ENCODE measurements at regions not wholly inside any gene's neighbourhood (a gene's known extent, or its start where the extent isn't known, plus 50 kb on each side); places are given as distances from the start of the nearest gene placed in this dataset.

GRCh38 chr9:81305561-81306182 is 383.7 kb downstream of the TLE1 start:
- H3K27me3 Mint-ChIP-seq = no peaks in the 10 kb centered on the region
- DNase-seq = no peak
- peaks cover 2 to 15% of the 10 kb centered on the region in 2 donors for H3K4me1 Mint-ChIP-seq
- no peak overlapping the region for H3K4me3 Mint-ChIP-seq
- ATAC-seq (replicated peaks) = no peak
- peaks cover 0 to 5% of the 10 kb centered on the region in 2 donors for H3K9me3 Mint-ChIP-seq
- no peak overlapping the region for H3K27ac Mint-ChIP-seq
- H3K36me3 Mint-ChIP-seq = no peaks in the 10 kb centered on the region

GRCh38 chr9:81303658-81304057 is 385.7 kb downstream of the TLE1 start:
- H3K9me3 Mint-ChIP-seq = peaks cover 0 to 6% of the 10 kb centered on the region in 2 donors
- H3K36me3 Mint-ChIP-seq = no peaks in the 10 kb centered on the region
- ATAC-seq (replicated peaks) = no peak
- no peak overlapping the region for H3K27ac Mint-ChIP-seq
- no peaks in the 10 kb centered on the region for H3K27me3 Mint-ChIP-seq
- H3K4me1 Mint-ChIP-seq = peaks cover 2 to 15% of the 10 kb centered on the region in 2 donors
- no peak for DNase-seq
- H3K4me3 Mint-ChIP-seq = no peak overlapping the region

GRCh38 chr9:81293651-81294050 is 395.7 kb downstream of the TLE1 start:
- peaks cover 0 to 2% of the 10 kb centered on the region in 2 donors for H3K4me1 Mint-ChIP-seq
- DNase-seq (no peak), ATAC-seq (replicated peaks) (no peak)
- no peaks in the 10 kb centered on the region for H3K36me3 Mint-ChIP-seq
- H3K27ac Mint-ChIP-seq = no peak overlapping the region
- H3K27me3 Mint-ChIP-seq = no peaks in the 10 kb centered on the region
- H3K4me3 Mint-ChIP-seq = no peak overlapping the region
- peaks cover 0 to 2% of the 10 kb centered on the region in 2 donors for H3K9me3 Mint-ChIP-seq

- DNase-seq (no peak), ATAC-seq (replicated peaks) (no peak)
- no peaks in the 10 kb centered on the region for H3K36me3 Mint-ChIP-seq
- peaks cover 0 to 2% of the 10 kb centered on the region in 2 donors for H3K4me1 Mint-ChIP-seq
- H3K27me3 Mint-ChIP-seq = peaks cover 0 to 6% of the 10 kb centered on the region in 2 donors
- H3K4me3 Mint-ChIP-seq = no peak overlapping the region
- H3K9me3 Mint-ChIP-seq = peaks cover 0 to 8% of the 10 kb centered on the region in 2 donors
- no peak overlapping the region for H3K27ac Mint-ChIP-seq
Observed at GRCh38 chr9:81292056-81292805, 397.1 kb downstream of the TLE1 start.

- DNase-seq (no peak), ATAC-seq (replicated peaks) (no peak)
- Mint-ChIP-seq H3K36me3 (no peaks in the 10 kb centered on the region), H3K4me3 (no peak overlapping the region), H3K4me1 (peaks cover 0 to 2% of the 10 kb centered on the region in 2 donors), H3K27ac (no peak overlapping the region), H3K9me3 (peaks cover 0 to 10% of the 10 kb centered on the region in 2 donors), H3K27me3 (peaks cover 0 to 6% of the 10 kb centered on the region in 2 donors)
Observed at GRCh38 chr9:81289622-81290021, 399.7 kb downstream of the TLE1 start.

GRCh38 chr9:81268048-81268447 is 421.3 kb downstream of the TLE1 start:
- H3K4me1 Mint-ChIP-seq = no peaks in the 10 kb centered on the region

GRCh38 chr9:81266674-81267073 is 422.7 kb downstream of the TLE1 start:
- DNase-seq (no peak), ATAC-seq (replicated peaks) (no peak)
- peaks cover 0 to 9% of the 10 kb centered on the region in 2 donors for H3K9me3 Mint-ChIP-seq
- no peak overlapping the region for H3K27ac Mint-ChIP-seq
- no peaks in the 10 kb centered on the region for H3K4me1 Mint-ChIP-seq
- H3K4me3 Mint-ChIP-seq = no peak overlapping the region
- H3K36me3 Mint-ChIP-seq = no peaks in the 10 kb centered on the region
- H3K27me3 Mint-ChIP-seq = peaks cover 0 to 9% of the 10 kb centered on the region in 2 donors

More at GRCh38 chr9:81268048-81268447, 421.3 kb downstream of the TLE1 start:
- Mint-ChIP-seq H3K36me3 (no peaks in the 10 kb centered on the region), H3K4me3 (no peak overlapping the region), H3K9me3 (peaks cover 0 to 7% of the 10 kb centered on the region in 2 donors), H3K27ac (no peak overlapping the region), H3K27me3 (no peaks in the 10 kb centered on the region)
- no peak for DNase-seq
- no peak for ATAC-seq (replicated peaks)

- Mint-ChIP-seq H3K27me3 (peaks cover 2 to 9% of the 10 kb centered on the region in 2 donors), H3K36me3 (peaks cover 0 to 3% of the 10 kb centered on the region in 2 donors), H3K9me3 (peaks cover 3 to 15% of the 10 kb centered on the region in 2 donors), H3K27ac (no peak overlapping the region), H3K4me3 (no peak overlapping the region), H3K4me1 (no peaks in the 10 kb centered on the region)
- DNase-seq (no peak), ATAC-seq (replicated peaks) (no peak)
Observed at GRCh38 chr9:81266086-81266485, 423.3 kb downstream of the TLE1 start.

GRCh38 chr9:81264516-81264915 is 424.8 kb downstream of the TLE1 start:
- H3K36me3 Mint-ChIP-seq = peaks cover 2 to 5% of the 10 kb centered on the region in 2 donors
- H3K4me1 Mint-ChIP-seq = no peaks in the 10 kb centered on the region
- no peak for ATAC-seq (replicated peaks)
- H3K4me3 Mint-ChIP-seq = no peak overlapping the region
- peaks cover 7 to 14% of the 10 kb centered on the region in 2 donors for H3K9me3 Mint-ChIP-seq
- H3K27me3 Mint-ChIP-seq = peaks cover 5 to 9% of the 10 kb centered on the region in 2 donors
- no peak for DNase-seq
- H3K27ac Mint-ChIP-seq = no peak overlapping the region

- no peak for ATAC-seq (replicated peaks)
- no peaks in the 10 kb centered on the region for H3K4me1 Mint-ChIP-seq
- no peak overlapping the region for H3K27ac Mint-ChIP-seq
Observed at GRCh38 chr9:81259896-81260295, 429.5 kb downstream of the TLE1 start.

GRCh38 chr9:81256368-81256767 is 433.0 kb downstream of the TLE1 start:
- H3K4me1 Mint-ChIP-seq = no peaks in the 10 kb centered on the region
- H3K27me3 Mint-ChIP-seq = peaks cover 0 to 5% of the 10 kb centered on the region in 2 donors
- H3K27ac Mint-ChIP-seq = no peak overlapping the region
- ATAC-seq (replicated peaks) (no peak), DNase-seq (no peak)
- H3K9me3 Mint-ChIP-seq = peaks cover 6 to 7% of the 10 kb centered on the region in 2 donors
- H3K4me3 Mint-ChIP-seq = no peak overlapping the region
- H3K36me3 Mint-ChIP-seq = peaks cover 2 to 4% of the 10 kb centered on the region in 2 donors

More at GRCh38 chr9:81259896-81260295, 429.5 kb downstream of the TLE1 start:
- H3K27me3 Mint-ChIP-seq = peaks cover 5 to 9% of the 10 kb centered on the region in 2 donors
- H3K36me3 Mint-ChIP-seq = peaks cover 2 to 5% of the 10 kb centered on the region in 2 donors
- peaks cover 7 to 11% of the 10 kb centered on the region in 2 donors for H3K9me3 Mint-ChIP-seq
- no peak for DNase-seq
- H3K4me3 Mint-ChIP-seq = no peak overlapping the region

GRCh38 chr9:81250606-81251005 is 438.7 kb downstream of the TLE1 start:
- no peaks in the 10 kb centered on the region for H3K27me3 Mint-ChIP-seq
- no peaks in the 10 kb centered on the region for H3K36me3 Mint-ChIP-seq
- H3K4me1 Mint-ChIP-seq = no peaks in the 10 kb centered on the region
- H3K4me3 Mint-ChIP-seq = no peak overlapping the region
- H3K27ac Mint-ChIP-seq = no peak overlapping the region
- DNase-seq (no peak), ATAC-seq (replicated peaks) (no peak)
- H3K9me3 Mint-ChIP-seq = peaks cover 0 to 3% of the 10 kb centered on the region in 2 donors

- Mint-ChIP-seq H3K36me3 (no peaks in the 10 kb centered on the region), H3K27ac (no peak overlapping the region), H3K27me3 (no peaks in the 10 kb centered on the region), H3K9me3 (peaks cover 0 to 3% of the 10 kb centered on the region in 2 donors), H3K4me1 (no peaks in the 10 kb centered on the region), H3K4me3 (no peak overlapping the region)
- ATAC-seq (replicated peaks) (no peak), DNase-seq (no peak)
Observed at GRCh38 chr9:81250041-81250440, 439.3 kb downstream of the TLE1 start.

GRCh38 chr9:81245254-81245956 is 443.9 kb downstream of the TLE1 start:
- Mint-ChIP-seq H3K9me3 (peaks cover 0 to 3% of the 10 kb centered on the region in 2 donors), H3K27me3 (no peaks in the 10 kb centered on the region), H3K27ac (no peak overlapping the region), H3K4me3 (no peak overlapping the region), H3K4me1 (no peaks in the 10 kb centered on the region), H3K36me3 (no peaks in the 10 kb centered on the region)
- ATAC-seq (replicated peaks) = no peak
- no peak for DNase-seq
